ENCODE measurements at regions not wholly inside any gene's neighbourhood (a gene's known extent, or its start where the extent isn't known, plus 50 kb on each side); places are given as distances from the start of the nearest gene placed in this dataset.

DNA sequence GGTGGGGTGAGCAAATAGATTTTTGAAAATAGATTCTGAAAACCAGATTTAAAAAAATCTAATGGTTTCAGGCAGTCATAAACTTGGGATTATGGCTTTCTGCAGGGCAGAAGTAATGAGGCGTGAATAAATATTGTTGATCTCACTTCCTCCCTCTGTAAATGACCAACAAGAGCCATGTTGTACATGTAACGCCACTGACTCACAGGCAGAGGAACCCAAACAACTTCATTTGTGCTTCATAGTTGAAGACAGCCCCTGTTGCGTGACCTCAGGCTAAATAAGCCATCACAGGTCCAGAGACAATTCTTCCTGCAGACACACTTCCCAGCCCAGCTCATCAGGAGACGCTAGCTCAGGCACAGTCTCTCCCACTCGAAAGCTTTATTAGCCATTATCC lies 59.1 kb upstream of the F13A1 start:
- TF ChIP-seq, protein P1, sequence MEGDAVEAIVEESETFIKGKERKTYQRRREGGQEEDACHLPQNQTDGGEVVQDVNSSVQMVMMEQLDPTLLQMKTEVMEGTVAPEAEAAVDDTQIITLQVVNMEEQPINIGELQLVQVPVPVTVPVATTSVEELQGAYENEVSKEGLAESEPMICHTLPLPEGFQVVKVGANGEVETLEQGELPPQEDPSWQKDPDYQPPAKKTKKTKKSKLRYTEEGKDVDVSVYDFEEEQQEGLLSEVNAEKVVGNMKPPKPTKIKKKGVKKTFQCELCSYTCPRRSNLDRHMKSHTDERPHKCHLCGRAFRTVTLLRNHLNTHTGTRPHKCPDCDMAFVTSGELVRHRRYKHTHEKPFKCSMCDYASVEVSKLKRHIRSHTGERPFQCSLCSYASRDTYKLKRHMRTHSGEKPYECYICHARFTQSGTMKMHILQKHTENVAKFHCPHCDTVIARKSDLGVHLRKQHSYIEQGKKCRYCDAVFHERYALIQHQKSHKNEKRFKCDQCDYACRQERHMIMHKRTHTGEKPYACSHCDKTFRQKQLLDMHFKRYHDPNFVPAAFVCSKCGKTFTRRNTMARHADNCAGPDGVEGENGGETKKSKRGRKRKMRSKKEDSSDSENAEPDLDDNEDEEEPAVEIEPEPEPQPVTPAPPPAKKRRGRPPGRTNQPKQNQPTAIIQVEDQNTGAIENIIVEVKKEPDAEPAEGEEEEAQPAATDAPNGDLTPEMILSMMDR (IDR thresholded peaks at IDR 0.05), result no peak
- TF ChIP-seq POLR2A (IDR thresholded peaks at IDR 0.05), result no peak
